Neural progenitor cell (in vitro differentiated cells): ENCODE measurements at regions not wholly inside any gene's neighbourhood (a gene's known extent, or its start where the extent isn't known, plus 50 kb on each side); places are given as distances from the start of the nearest gene placed in this dataset.
A peak's percentile ranks its signal among the peaks of the same experiment; 100 is the strongest.

Experiments
- DNase-seq: peaks from one replicate; pipeline ENCODE4 v3.0.0-alpha.2; 2016; ENCODE audit warnings: low spot score
- H2AFZ ChIP-seq: fragments of 200-600 bp; sonication (generic); replicated peaks from 2 replicates; pipeline ENCODE4 v1.6.1; 2016; ENCODE audit warnings: antibody characterized with exemption
- H3F3A ChIP-seq: fragments of 200-600 bp; sonication (generic); 2 replicates; pipeline ENCODE4 v1.6.1; 2016; ENCODE audit warnings: antibody characterized with exemption, low read depth
- H3K27ac ChIP-seq: fragments of 200-600 bp; sonication (generic); 2 replicates; pipeline ENCODE4 v1.5.1; 2016; ENCODE audit warnings: mild to moderate bottlenecking
- H3K27me3 ChIP-seq: fragments of 200-600 bp; sonication (generic); 2 replicates; pipeline ENCODE4 v1.6.1; 2016; ENCODE audit warnings: mild to moderate bottlenecking, moderate library complexity
- H3K36me3 ChIP-seq: fragments of 200-600 bp; sonication (generic); 2 replicates; pipeline ENCODE4 v1.5.1; 2016
- H3K4me1 ChIP-seq: fragments of 200-600 bp; sonication (generic); 2 replicates; pipeline ENCODE4 v1.6.1; 2016; ENCODE audit warnings: mixed run types
- H3K4me2 ChIP-seq: fragments of 200-600 bp; sonication (generic); 2 replicates; pipeline ENCODE4 v1.6.1; 2016
- H3K4me3 ChIP-seq: fragments of 200-600 bp; sonication (generic); 2 replicates; pipeline ENCODE4 v1.5.1; 2016
- H3K79me2 ChIP-seq: fragments of 200-600 bp; sonication (generic); 2 replicates; pipeline ENCODE4 v1.6.1; 2016; ENCODE audit warnings: low read depth
- H3K9ac ChIP-seq: fragments of 200-600 bp; sonication (generic); 2 replicates; pipeline ENCODE4 v1.6.1; 2016
- H3K9me3 ChIP-seq: fragments of 200-600 bp; sonication (generic); 2 replicates; pipeline ENCODE4 v1.5.1; 2016; ENCODE audit warnings: low read depth
- H4K20me1 ChIP-seq: fragments of 200-600 bp; sonication (generic); 2 replicates; pipeline ENCODE4 v1.6.1; 2016; ENCODE audit warnings: low read depth
- H3K27ac Mint-ChIP-seq: 3 replicates; pipeline ENCODE4 v1.8.0; 2021; ENCODE audit warnings: mixed read lengths
- H3K27me3 Mint-ChIP-seq: 2 replicates; pipeline ENCODE4 v1.8.0; 2022; ENCODE audit warnings: low read depth, mild to moderate bottlenecking, inconsistent platforms, moderate library complexity, mixed read lengths; ENCODE audit not compliant: insufficient read depth
- H3K36me3 Mint-ChIP-seq: 3 replicates; pipeline ENCODE4 v1.8.0; 2021; ENCODE audit warnings: mixed read lengths
- H3K4me1 Mint-ChIP-seq: 3 replicates; pipeline ENCODE4 v1.8.0; 2021; ENCODE audit warnings: mixed read lengths
- H3K4me3 Mint-ChIP-seq: 3 replicates; pipeline ENCODE4 v1.8.0; 2021; ENCODE audit warnings: mild to moderate bottlenecking, moderate library complexity, mixed read lengths
- H3K9me3 Mint-ChIP-seq: 3 replicates; pipeline ENCODE4 v1.8.0; 2020; ENCODE audit warnings: mixed read lengths
- EZH2 ChIP-seq: fragments of 200-600 bp; sonication (generic); IDR thresholded peaks from 2 replicates; pipeline ENCODE4 v1.6.1; 2017; ENCODE audit warnings: antibody characterized with exemption, mild to moderate bottlenecking, moderate library complexity
- EZH2phosphoT487 ChIP-seq: fragments of 200-600 bp; sonication (generic); IDR thresholded peaks from 2 replicates; pipeline ENCODE4 v1.6.1; 2017; ENCODE audit warnings: antibody characterized with exemption
- TF ChIP-seq, protein P1 (sequence below): fragments of 200-600 bp; sonication (generic); IDR thresholded peaks from 2 replicates; pipeline ENCODE4 v1.5.1; 2017; ENCODE audit warnings: antibody characterized with exemption, mild to moderate bottlenecking

GRCh38 chr4:57329279-57329678 lies 219.1 kb upstream of the IGFBP7 start:
- peaks cover 6% of the 10 kb centered on the region for H3K4me1 Mint-ChIP-seq
- H3F3A ChIP-seq = peaks cover 10% of the 10 kb centered on the region
- H4K20me1 ChIP-seq = no peaks in the 10 kb centered on the region
- H3K27ac ChIP-seq = no peak overlapping the region
- H3K9me3 ChIP-seq = no peaks in the 10 kb centered on the region
- no peaks in the 10 kb centered on the region for H3K27me3 ChIP-seq
- H3K27ac Mint-ChIP-seq = no peak overlapping the region
- H3K4me3 Mint-ChIP-seq = no peak overlapping the region
- H3K4me1 ChIP-seq = peaks cover 11% of the 10 kb centered on the region
- H3K27me3 Mint-ChIP-seq = no peaks in the 10 kb centered on the region
- no peak for DNase-seq
- no peak overlapping the region for H2AFZ ChIP-seq
- no peaks in the 10 kb centered on the region for H3K36me3 Mint-ChIP-seq
- H3K9ac ChIP-seq = no peak overlapping the region
- no peak overlapping the region for H3K4me2 ChIP-seq
- no peaks in the 10 kb centered on the region for H3K79me2 ChIP-seq
- no peaks in the 10 kb centered on the region for H3K36me3 ChIP-seq
- no peak overlapping the region for H3K4me3 ChIP-seq
- no peaks in the 10 kb centered on the region for H3K9me3 Mint-ChIP-seq
- TF ChIP-seq, protein P1, sequence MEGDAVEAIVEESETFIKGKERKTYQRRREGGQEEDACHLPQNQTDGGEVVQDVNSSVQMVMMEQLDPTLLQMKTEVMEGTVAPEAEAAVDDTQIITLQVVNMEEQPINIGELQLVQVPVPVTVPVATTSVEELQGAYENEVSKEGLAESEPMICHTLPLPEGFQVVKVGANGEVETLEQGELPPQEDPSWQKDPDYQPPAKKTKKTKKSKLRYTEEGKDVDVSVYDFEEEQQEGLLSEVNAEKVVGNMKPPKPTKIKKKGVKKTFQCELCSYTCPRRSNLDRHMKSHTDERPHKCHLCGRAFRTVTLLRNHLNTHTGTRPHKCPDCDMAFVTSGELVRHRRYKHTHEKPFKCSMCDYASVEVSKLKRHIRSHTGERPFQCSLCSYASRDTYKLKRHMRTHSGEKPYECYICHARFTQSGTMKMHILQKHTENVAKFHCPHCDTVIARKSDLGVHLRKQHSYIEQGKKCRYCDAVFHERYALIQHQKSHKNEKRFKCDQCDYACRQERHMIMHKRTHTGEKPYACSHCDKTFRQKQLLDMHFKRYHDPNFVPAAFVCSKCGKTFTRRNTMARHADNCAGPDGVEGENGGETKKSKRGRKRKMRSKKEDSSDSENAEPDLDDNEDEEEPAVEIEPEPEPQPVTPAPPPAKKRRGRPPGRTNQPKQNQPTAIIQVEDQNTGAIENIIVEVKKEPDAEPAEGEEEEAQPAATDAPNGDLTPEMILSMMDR = no peak
- TF ChIP-seq EZH2phosphoT487 = no peak
- no peak for TF ChIP-seq EZH2

- Histone ChIP-seq H3F3A (no peaks in the 10 kb centered on the region), H3K79me2 (no peaks in the 10 kb centered on the region), H2AFZ (no peak overlapping the region), H3K9me3 (no peaks in the 10 kb centered on the region), H3K4me1 (peaks cover 8% of the 10 kb centered on the region), H3K27ac (no peak overlapping the region), H3K27me3 (no peaks in the 10 kb centered on the region), H4K20me1 (no peaks in the 10 kb centered on the region), H3K9ac (no peak overlapping the region), H3K4me3 (no peak overlapping the region), H3K4me2 (no peak overlapping the region), H3K36me3 (no peaks in the 10 kb centered on the region)
- TF ChIP-seq, protein P1 = no peak
- no peak for TF ChIP-seq EZH2
- no peak for TF ChIP-seq EZH2phosphoT487
- Mint-ChIP-seq H3K36me3 (no peaks in the 10 kb centered on the region), H3K9me3 (no peaks in the 10 kb centered on the region), H3K27me3 (peaks cover 3% of the 10 kb centered on the region), H3K4me3 (no peak overlapping the region), H3K4me1 (peaks cover 23% of the 10 kb centered on the region), H3K27ac (peak overlapping the region; percentile 51)
- no peak for DNase-seq
Measured at GRCh38 chr4:57324673-57325307, 214.6 kb upstream of the IGFBP7 start.

- H3K4me3 ChIP-seq = no peak overlapping the region
- Mint-ChIP-seq H3K27me3 (peaks cover 4% of the 10 kb centered on the region), H3K36me3 (no peaks in the 10 kb centered on the region), H3K9me3 (no peaks in the 10 kb centered on the region), H3K4me3 (no peak overlapping the region), H3K4me1 (peaks cover 22% of the 10 kb centered on the region), H3K27ac (peak overlapping the region; percentile 48)
- TF ChIP-seq EZH2 (no peak), EZH2phosphoT487 (no peak)
- TF ChIP-seq, protein P1 = no peak
- no peaks in the 10 kb centered on the region for H4K20me1 ChIP-seq
- H3K79me2 ChIP-seq = no peaks in the 10 kb centered on the region
- no peak overlapping the region for H3K9ac ChIP-seq
- no peak overlapping the region for H3K27ac ChIP-seq
- H3F3A ChIP-seq = no peaks in the 10 kb centered on the region
- H2AFZ ChIP-seq = no peak overlapping the region
- no peak overlapping the region for H3K4me2 ChIP-seq
- peaks cover 8% of the 10 kb centered on the region for H3K4me1 ChIP-seq
- no peaks in the 10 kb centered on the region for H3K36me3 ChIP-seq
- H3K27me3 ChIP-seq = no peaks in the 10 kb centered on the region
- no peak for DNase-seq
- H3K9me3 ChIP-seq = no peaks in the 10 kb centered on the region
Measured at GRCh38 chr4:57320849-57321248, 210.7 kb upstream of the IGFBP7 start.
